Activated CD4-positive, alpha-beta T cell treated with anti-CD3 and anti-CD28 coated beads, Interleukin-2, amount 50 U/mL, for 16 hours (primary cell): ENCODE measurements at regions not wholly inside any gene's neighbourhood (a gene's known extent, or its start where the extent isn't known, plus 50 kb on each side); places are given as distances from the start of the nearest gene placed in this dataset.

Experiments
- DNase-seq: peaks from one replicate; pipeline ENCODE4 v3.0.0-alpha.2; 2020

- no peak for DNase-seq
Measured at GRCh38 chr13:50587115-50587514, 256.4 kb downstream of the DLEU7 start.

GRCh38 chr13:50587645-50588373, 255.7 kb downstream of the DLEU7 start:
- DNase-seq = no peak

GRCh38 chr13:50588491-50589130, 254.9 kb downstream of the DLEU7 start:
- DNase-seq = no peak

- DNase-seq = no peak
Measured at GRCh38 chr13:50589139-50589538, 254.4 kb downstream of the DLEU7 start.

- DNase-seq = no peak
Measured at GRCh38 chr13:50589651-50590054, 253.8 kb downstream of the DLEU7 start.

GRCh38 chr13:50592412-50593155, 250.9 kb downstream of the DLEU7 start:
- DNase-seq = no peak

- no peak for DNase-seq
Measured at GRCh38 chr13:50593207-50593606, 250.3 kb downstream of the DLEU7 start.

- DNase-seq = peak; percentile 6
Measured at GRCh38 chr13:50594276-50595051, 249.0 kb downstream of the DLEU7 start.

GRCh38 chr13:50595196-50595595, 248.3 kb downstream of the DLEU7 start:
- no peak for DNase-seq

- DNase-seq = no peak
Measured at GRCh38 chr13:50596156-50596555, 247.3 kb downstream of the DLEU7 start.

GRCh38 chr13:50596776-50597203, 246.7 kb downstream of the DLEU7 start:
- DNase-seq = no peak

GRCh38 chr13:50598338-50598737, 245.2 kb downstream of the DLEU7 start:
- no peak for DNase-seq

- DNase-seq = no peak
Measured at GRCh38 chr13:50599046-50599445, 244.4 kb downstream of the DLEU7 start.

GRCh38 chr13:50599927-50600326, 243.6 kb downstream of the DLEU7 start:
- DNase-seq = no peak

- no peak for DNase-seq
Measured at GRCh38 chr13:50608370-50608769, 235.1 kb downstream of the DLEU7 start.

GRCh38 chr13:50609011-50609410, 234.5 kb downstream of the DLEU7 start:
- DNase-seq = no peak

GRCh38 chr13:50610238-50610637, 233.3 kb downstream of the DLEU7 start:
- no peak for DNase-seq

GRCh38 chr13:50611117-50611781, 232.2 kb downstream of the DLEU7 start:
- DNase-seq = no peak

GRCh38 chr13:50612717-50613116, 230.8 kb downstream of the DLEU7 start:
- DNase-seq = no peak

- no peak for DNase-seq
Measured at GRCh38 chr13:50613356-50613831, 230.1 kb downstream of the DLEU7 start.

GRCh38 chr13:50615234-50615633, 228.3 kb downstream of the DLEU7 start:
- no peak for DNase-seq

- no peak for DNase-seq
Measured at GRCh38 chr13:50616101-50616500, 227.4 kb downstream of the DLEU7 start.
